Stimulated activated CD4-positive, alpha-beta T cell treated with anti-CD3 and anti-CD28 coated beads, Interleukin-4, amount 100 ng/mL, for 48 hours (primary cell): ENCODE measurements at regions not wholly inside any gene's neighbourhood (a gene's known extent, or its start where the extent isn't known, plus 50 kb on each side); places are given as distances from the start of the nearest gene placed in this dataset.

ENCODE experiments used
- DNase-seq, 2 donors: peaks; one replicate each; pipeline ENCODE4 v3.0.0-alpha.2; 2020; ENCODE audit warnings: low read depth in 2 of 2

GRCh38 chr11:45554230-45554967, 111.0 kb downstream of the CHST1 start:
- no peak for DNase-seq

GRCh38 chr11:45553383-45553936, 112.0 kb downstream of the CHST1 start:
- DNase-seq, result no peak

- no peak for DNase-seq
These were observed 114.2 kb downstream of the CHST1 start for GRCh38 chr11:45551191-45551713.

- DNase-seq, result no peak
These were observed 116.2 kb downstream of the CHST1 start for GRCh38 chr11:45549257-45549656.

GRCh38 chr11:45546366-45546765, 119.1 kb downstream of the CHST1 start:
- DNase-seq, result no peak

GRCh38 chr11:45544826-45545225, 120.6 kb downstream of the CHST1 start:
- no peak for DNase-seq

- DNase-seq, result peak in 1 of 2 donors; percentile 10
These were observed 121.5 kb downstream of the CHST1 start for GRCh38 chr11:45543808-45544422.

- DNase-seq, result no peak
These were observed 122.3 kb downstream of the CHST1 start for GRCh38 chr11:45543081-45543480.

GRCh38 chr11:45541693-45542434, 123.6 kb downstream of the CHST1 start:
- no peak for DNase-seq

GRCh38 chr11:45538939-45539338, 126.5 kb downstream of the CHST1 start:
- DNase-seq, result no peak

GRCh38 chr11:45538363-45538762, 127.1 kb downstream of the CHST1 start:
- no peak for DNase-seq

- no peak for DNase-seq
These were observed 127.8 kb downstream of the CHST1 start for GRCh38 chr11:45537614-45538013.

- no peak for DNase-seq
These were observed 130.4 kb downstream of the CHST1 start for GRCh38 chr11:45535033-45535432.

GRCh38 chr11:45534132-45534531, 131.3 kb downstream of the CHST1 start:
- no peak for DNase-seq

GRCh38 chr11:45532546-45532945, 132.9 kb downstream of the CHST1 start:
- no peak for DNase-seq

- no peak for DNase-seq
These were observed 134.6 kb downstream of the CHST1 start for GRCh38 chr11:45530776-45531175.

- no peak for DNase-seq
These were observed 135.3 kb downstream of the CHST1 start for GRCh38 chr11:45530111-45530510.

GRCh38 chr11:45528435-45528834, 137.0 kb downstream of the CHST1 start:
- DNase-seq, result no peak

- DNase-seq, result no peak
These were observed 137.5 kb downstream of the CHST1 start for GRCh38 chr11:45527898-45528297.

GRCh38 chr11:45525393-45525792, 140.0 kb downstream of the CHST1 start:
- no peak for DNase-seq

- no peak for DNase-seq
These were observed 141.7 kb downstream of the CHST1 start for GRCh38 chr11:45523760-45524159.

GRCh38 chr11:45518833-45519535, 146.4 kb downstream of the CHST1 start:
- DNase-seq, result no peak
